ENCODE measurements at regions not wholly inside any gene's neighbourhood (a gene's known extent, or its start where the extent isn't known, plus 50 kb on each side); places are given as distances from the start of the nearest gene placed in this dataset.

DNA sequence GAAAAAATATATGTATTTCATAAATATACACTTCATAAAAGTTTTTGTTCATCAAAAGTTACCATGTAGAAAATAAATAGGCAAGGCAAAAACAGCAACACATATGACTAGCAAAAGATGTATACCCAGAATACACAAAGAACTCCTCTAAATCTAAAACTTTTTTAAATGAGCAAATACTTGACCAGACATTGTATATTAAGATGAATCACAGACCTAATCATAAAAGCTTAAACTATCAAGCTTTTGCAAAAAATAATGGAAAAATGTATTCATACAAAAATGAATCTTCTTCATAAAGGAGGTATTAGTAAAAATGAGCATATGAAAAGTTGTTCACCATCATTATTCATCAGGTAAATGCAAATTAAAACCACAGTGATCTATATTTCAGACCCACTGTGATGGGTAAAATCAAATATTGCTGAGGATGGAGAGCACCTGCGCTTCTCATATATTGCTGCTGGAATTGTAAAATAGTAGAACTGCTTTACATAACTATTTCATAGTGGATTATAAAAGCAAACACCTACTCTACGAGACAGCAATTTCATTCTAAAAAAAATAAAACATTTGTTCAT, 78.3 kb upstream of the RGS1 start:
- TF ChIP-seq, protein P1, sequence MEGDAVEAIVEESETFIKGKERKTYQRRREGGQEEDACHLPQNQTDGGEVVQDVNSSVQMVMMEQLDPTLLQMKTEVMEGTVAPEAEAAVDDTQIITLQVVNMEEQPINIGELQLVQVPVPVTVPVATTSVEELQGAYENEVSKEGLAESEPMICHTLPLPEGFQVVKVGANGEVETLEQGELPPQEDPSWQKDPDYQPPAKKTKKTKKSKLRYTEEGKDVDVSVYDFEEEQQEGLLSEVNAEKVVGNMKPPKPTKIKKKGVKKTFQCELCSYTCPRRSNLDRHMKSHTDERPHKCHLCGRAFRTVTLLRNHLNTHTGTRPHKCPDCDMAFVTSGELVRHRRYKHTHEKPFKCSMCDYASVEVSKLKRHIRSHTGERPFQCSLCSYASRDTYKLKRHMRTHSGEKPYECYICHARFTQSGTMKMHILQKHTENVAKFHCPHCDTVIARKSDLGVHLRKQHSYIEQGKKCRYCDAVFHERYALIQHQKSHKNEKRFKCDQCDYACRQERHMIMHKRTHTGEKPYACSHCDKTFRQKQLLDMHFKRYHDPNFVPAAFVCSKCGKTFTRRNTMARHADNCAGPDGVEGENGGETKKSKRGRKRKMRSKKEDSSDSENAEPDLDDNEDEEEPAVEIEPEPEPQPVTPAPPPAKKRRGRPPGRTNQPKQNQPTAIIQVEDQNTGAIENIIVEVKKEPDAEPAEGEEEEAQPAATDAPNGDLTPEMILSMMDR (IDR thresholded peaks at IDR 0.05), result no peak
- TF ChIP-seq, protein P2, sequence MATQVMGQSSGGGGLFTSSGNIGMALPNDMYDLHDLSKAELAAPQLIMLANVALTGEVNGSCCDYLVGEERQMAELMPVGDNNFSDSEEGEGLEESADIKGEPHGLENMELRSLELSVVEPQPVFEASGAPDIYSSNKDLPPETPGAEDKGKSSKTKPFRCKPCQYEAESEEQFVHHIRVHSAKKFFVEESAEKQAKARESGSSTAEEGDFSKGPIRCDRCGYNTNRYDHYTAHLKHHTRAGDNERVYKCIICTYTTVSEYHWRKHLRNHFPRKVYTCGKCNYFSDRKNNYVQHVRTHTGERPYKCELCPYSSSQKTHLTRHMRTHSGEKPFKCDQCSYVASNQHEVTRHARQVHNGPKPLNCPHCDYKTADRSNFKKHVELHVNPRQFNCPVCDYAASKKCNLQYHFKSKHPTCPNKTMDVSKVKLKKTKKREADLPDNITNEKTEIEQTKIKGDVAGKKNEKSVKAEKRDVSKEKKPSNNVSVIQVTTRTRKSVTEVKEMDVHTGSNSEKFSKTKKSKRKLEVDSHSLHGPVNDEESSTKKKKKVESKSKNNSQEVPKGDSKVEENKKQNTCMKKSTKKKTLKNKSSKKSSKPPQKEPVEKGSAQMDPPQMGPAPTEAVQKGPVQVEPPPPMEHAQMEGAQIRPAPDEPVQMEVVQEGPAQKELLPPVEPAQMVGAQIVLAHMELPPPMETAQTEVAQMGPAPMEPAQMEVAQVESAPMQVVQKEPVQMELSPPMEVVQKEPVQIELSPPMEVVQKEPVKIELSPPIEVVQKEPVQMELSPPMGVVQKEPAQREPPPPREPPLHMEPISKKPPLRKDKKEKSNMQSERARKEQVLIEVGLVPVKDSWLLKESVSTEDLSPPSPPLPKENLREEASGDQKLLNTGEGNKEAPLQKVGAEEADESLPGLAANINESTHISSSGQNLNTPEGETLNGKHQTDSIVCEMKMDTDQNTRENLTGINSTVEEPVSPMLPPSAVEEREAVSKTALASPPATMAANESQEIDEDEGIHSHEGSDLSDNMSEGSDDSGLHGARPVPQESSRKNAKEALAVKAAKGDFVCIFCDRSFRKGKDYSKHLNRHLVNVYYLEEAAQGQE (IDR thresholded peaks at IDR 0.05; ENCODE audit: insufficient read depth in 1 of 2, low read depth in 2 of 2, low read length in 1 of 2), result no peak
- no peak for TF ChIP-seq SIN3A (IDR thresholded peaks at IDR 0.05; ENCODE audit: borderline replicate concordance, insufficient read depth, low read depth, low read length)
- no peak for TF ChIP-seq POLR2AphosphoS5 (IDR thresholded peaks at IDR 0.05; ENCODE audit: low read depth, low read length)
